GM23248 (cell line): ENCODE measurements at regions not wholly inside any gene's neighbourhood (a gene's known extent, or its start where the extent isn't known, plus 50 kb on each side); places are given as distances from the start of the nearest gene placed in this dataset.

Experiments used
- DNase-seq: peaks from one replicate; pipeline ENCODE4 v3.0.0-alpha.2; 2015
- H2AFZ ChIP-seq: fragments of 200-600 bp; sonication (generic); 2 replicates; pipeline ENCODE4 v1.6.1; 2016; ENCODE audit warnings: antibody characterized with exemption
- H3F3A ChIP-seq: fragments of 200-600 bp; sonication (generic); 2 replicates; pipeline ENCODE4 v1.6.1; 2016; ENCODE audit warnings: mild to moderate bottlenecking, antibody characterized with exemption, mixed run types; ENCODE audit not compliant: insufficient read depth
- H3K27ac ChIP-seq: fragments of 200-600 bp; sonication (generic); 2 replicates; pipeline ENCODE4 v1.5.1; 2016; ENCODE audit warnings: mild to moderate bottlenecking
- H3K27me3 ChIP-seq: fragments of 200-600 bp; sonication (generic); replicated peaks from 2 replicates; pipeline ENCODE4 v1.6.1; 2016; ENCODE audit warnings: mild to moderate bottlenecking; ENCODE audit not compliant: insufficient read depth
- H3K36me3 ChIP-seq: fragments of 200-600 bp; sonication (generic); 2 replicates; pipeline ENCODE4 v1.6.1; 2016; ENCODE audit warnings: low read depth, mild to moderate bottlenecking
- H3K4me1 ChIP-seq: fragments of 200-600 bp; sonication (generic); 2 replicates; pipeline ENCODE4 v1.6.1; 2016; ENCODE audit warnings: mild to moderate bottlenecking; ENCODE audit not compliant: insufficient read depth
- H3K4me2 ChIP-seq: fragments of 200-600 bp; sonication (generic); one replicate; pipeline ENCODE4 v1.6.1; 2016; ENCODE audit warnings: mild to moderate bottlenecking; ENCODE audit not compliant: unreplicated experiment
- H3K4me3 ChIP-seq: fragments of 200-600 bp; sonication (generic); 2 replicates; pipeline ENCODE4 v1.5.1; 2016; ENCODE audit warnings: mild to moderate bottlenecking
- H3K79me2 ChIP-seq: fragments of 200-600 bp; sonication (generic); 2 replicates; pipeline ENCODE4 v1.6.1; 2016; ENCODE audit warnings: mild to moderate bottlenecking; ENCODE audit not compliant: insufficient read depth
- H3K9ac ChIP-seq: fragments of 200-600 bp; sonication (generic); 2 replicates; pipeline ENCODE4 v1.6.1; 2016; ENCODE audit warnings: mild to moderate bottlenecking
- H3K9me2 ChIP-seq: fragments of 200-600 bp; sonication (generic); 2 replicates; pipeline ENCODE4 v1.6.1; 2016; ENCODE audit warnings: mixed run types, mild to moderate bottlenecking, moderate library complexity; ENCODE audit not compliant: insufficient read depth
- H3K9me3 ChIP-seq: fragments of 200-600 bp; sonication (generic); one replicate; pipeline ENCODE4 v1.6.1; 2017; ENCODE audit warnings: low read depth
- H4K20me1 ChIP-seq: fragments of 200-600 bp; sonication (generic); 2 replicates; pipeline ENCODE4 v1.6.0; 2016; ENCODE audit not compliant: insufficient read depth
- EZH2 ChIP-seq: fragments of 200-600 bp; sonication (generic); IDR thresholded peaks from 2 replicates; pipeline ENCODE4 v1.6.1; 2018; ENCODE audit warnings: antibody characterized with exemption, mild to moderate bottlenecking; ENCODE audit not compliant: insufficient read depth, poor library complexity, severe bottlenecking
- EZH2phosphoT487 ChIP-seq: fragments of 200-600 bp; sonication (generic); IDR thresholded peaks from 2 replicates; pipeline ENCODE4 v1.6.1; 2018; ENCODE audit warnings: antibody characterized with exemption, moderate library complexity, mild to moderate bottlenecking, low read depth; ENCODE audit not compliant: insufficient read depth
- WGBS, 2 experiments: methylation state at CpG; one replicate each; pipeline ENCODE4 v1.1.6; 2015 to 2017; ENCODE audit warnings: low lambda C conversion rate in 2 of 2, low coverage in 1 of 2; ENCODE audit errors: missing lambda C conversion rate in 2 of 2; 5-methylcytosine and 5-hydroxymethylcytosine counted together
- in situ Hi-C: fragments of 300-500 bp; cut with MboI; formaldehyde crosslinking; loops from 2 replicates; pipeline ENCODE4 v1.15.0; 2020

GRCh38 chr9:86714999-86715398 is 232.3 kb downstream of the GAS1 start:
- H3K36me3 ChIP-seq: no peaks in the 10 kb centered on the region
- H3K9ac ChIP-seq: peak overlapping the region; percentile 27
- no peaks in the 10 kb centered on the region for H3K79me2 ChIP-seq
- peak; percentile 94 for DNase-seq
- no peak overlapping the region for H3K4me3 ChIP-seq
- H3F3A ChIP-seq: peaks cover 35% of the 10 kb centered on the region
- H3K27me3 ChIP-seq: no peaks in the 10 kb centered on the region
- peaks cover 36% of the 10 kb centered on the region for H3K4me1 ChIP-seq
- no peaks in the 10 kb centered on the region for H3K9me2 ChIP-seq
- no peak overlapping the region for H2AFZ ChIP-seq
- H3K4me2 ChIP-seq: peak overlapping the region; percentile 40
- H3K27ac ChIP-seq: peak overlapping the region; percentile 78
- in situ Hi-C loops: no loop called here
- WGBS, 2 experiments: 4 to 8% methylated on average over 4 of the region's 4 CpGs
- no peaks in the 10 kb centered on the region for H4K20me1 ChIP-seq
- H3K9me3 ChIP-seq: no peaks in the 10 kb centered on the region
- TF ChIP-seq EZH2 (no peak), EZH2phosphoT487 (no peak)

GRCh38 chr9:86713970-86714369 is 233.3 kb downstream of the GAS1 start:
- Histone ChIP-seq H3K27ac (peak overlapping the region; percentile 78), H3K79me2 (no peaks in the 10 kb centered on the region), H3K4me2 (peak overlapping the region; percentile 40), H3K27me3 (no peaks in the 10 kb centered on the region), H3K36me3 (no peaks in the 10 kb centered on the region), H2AFZ (no peak overlapping the region), H3K9me3 (no peaks in the 10 kb centered on the region), H3K9me2 (no peaks in the 10 kb centered on the region), H3K9ac (0 out of 2 replicates have a peak overlapping the region, but pooled peaks have one; percentile 27), H3F3A (peaks cover 34% of the 10 kb centered on the region), H4K20me1 (no peaks in the 10 kb centered on the region), H3K4me3 (no peak overlapping the region), H3K4me1 (peaks cover 36% of the 10 kb centered on the region)
- 0% methylated on average over 1 of the region's 1 CpG for WGBS, 2 experiments
- peak; percentile 86 for DNase-seq
- TF ChIP-seq EZH2phosphoT487 (no peak), EZH2 (no peak)
- in situ Hi-C loops: no loop called here

GRCh38 chr9:86713470-86713869 is 233.8 kb downstream of the GAS1 start:
- 49 to 70% methylated on average over 2 of the region's 2 CpGs for WGBS, 2 experiments
- in situ Hi-C loops: no loop called here
- DNase-seq: peak; percentile 76

GRCh38 chr9:86708918-86709835 is 238.1 kb downstream of the GAS1 start:
- H3K79me2 ChIP-seq: no peaks in the 10 kb centered on the region
- no peaks in the 10 kb centered on the region for H3K9me2 ChIP-seq
- H3K27me3 ChIP-seq: no peaks in the 10 kb centered on the region
- WGBS, 2 experiments: 97 to 98% methylated on average over 9 of the region's 9 CpGs
- no peaks in the 10 kb centered on the region for H3K9me3 ChIP-seq
- TF ChIP-seq EZH2phosphoT487: no peak
- TF ChIP-seq EZH2: no peak
- no peak overlapping the region for H3K27ac ChIP-seq
- H3K4me2 ChIP-seq: no peak overlapping the region
- H2AFZ ChIP-seq: no peak overlapping the region
- no peak for DNase-seq
- H3K9ac ChIP-seq: no peak overlapping the region
- H3F3A ChIP-seq: peaks cover 22% of the 10 kb centered on the region
- no peaks in the 10 kb centered on the region for H3K36me3 ChIP-seq
- H4K20me1 ChIP-seq: no peaks in the 10 kb centered on the region
- H3K4me3 ChIP-seq: no peak overlapping the region
- peaks cover 18% of the 10 kb centered on the region for H3K4me1 ChIP-seq
- in situ Hi-C loops: no loop called here

More at GRCh38 chr9:86713470-86713869, 233.8 kb downstream of the GAS1 start:
- H3K9me3 ChIP-seq: no peaks in the 10 kb centered on the region
- peak overlapping the region; percentile 78 for H3K27ac ChIP-seq
- H3F3A ChIP-seq: peaks cover 34% of the 10 kb centered on the region
- H3K79me2 ChIP-seq: no peaks in the 10 kb centered on the region
- no peak overlapping the region for H3K9ac ChIP-seq
- H2AFZ ChIP-seq: no peak overlapping the region
- TF ChIP-seq EZH2: no peak
- no peak for TF ChIP-seq EZH2phosphoT487
- H3K4me2 ChIP-seq: peak overlapping the region; percentile 40
- no peaks in the 10 kb centered on the region for H4K20me1 ChIP-seq
- no peak overlapping the region for H3K4me3 ChIP-seq
- no peaks in the 10 kb centered on the region for H3K9me2 ChIP-seq
- H3K36me3 ChIP-seq: no peaks in the 10 kb centered on the region
- H3K27me3 ChIP-seq: no peaks in the 10 kb centered on the region
- peaks cover 36% of the 10 kb centered on the region for H3K4me1 ChIP-seq
